GM21576 (cell line): ENCODE measurements at regions not wholly inside any gene's neighbourhood (a gene's known extent, or its start where the extent isn't known, plus 50 kb on each side); places are given as distances from the start of the nearest gene placed in this dataset.
"Not testable (repeated sequence)": the region's sequence is repeated elsewhere in the genome, so short reads cannot be mapped to it uniquely, and the experiment has no call there.

Experiments
- ATAC-seq: cut with Tn5 transposase; IDR thresholded peaks from one replicate; pipeline ENCODE4 v1.9.1; 2021; ENCODE audit warnings: mild to moderate bottlenecking, moderate library complexity; ENCODE audit not compliant: unreplicated experiment

DNA sequence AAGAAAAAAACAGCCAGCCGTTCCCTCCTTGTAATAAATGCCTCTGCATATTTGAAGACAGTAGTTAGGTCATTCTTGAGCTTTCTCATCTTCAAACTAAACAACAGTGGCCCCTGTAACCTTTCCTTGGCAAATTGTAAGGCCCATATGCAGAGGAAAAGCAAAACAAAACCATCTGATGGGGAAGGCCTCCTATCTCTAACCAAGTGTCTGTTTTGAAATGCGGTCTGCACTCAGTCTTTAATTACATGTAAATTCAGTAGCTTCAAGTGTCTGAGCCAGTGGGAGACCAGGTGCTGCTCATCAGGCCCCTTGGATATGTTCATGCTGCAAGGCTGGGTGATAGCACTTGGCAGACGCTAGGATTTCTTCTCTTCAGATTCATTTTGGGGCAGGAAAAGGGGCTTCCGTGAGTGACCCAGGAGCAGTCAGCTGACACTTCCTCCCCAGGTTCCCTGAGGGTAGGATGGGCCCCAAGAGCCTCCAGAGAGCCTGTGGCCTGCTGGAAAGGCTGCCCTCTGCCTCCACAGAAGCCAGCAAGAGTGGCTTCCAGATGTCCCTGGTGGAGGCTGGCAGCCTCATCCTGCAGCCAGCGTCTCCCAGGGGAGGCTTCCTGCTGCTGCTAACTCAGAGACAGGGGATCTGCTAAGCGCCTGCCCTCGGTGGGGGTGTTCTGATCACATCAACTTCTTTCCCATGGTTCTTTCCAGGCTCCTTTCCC is 60.2 kb upstream of the PLGLB2 start:
- not testable (repeated sequence) for ATAC-seq

- not testable (repeated sequence) for ATAC-seq
Observed at GRCh38 chr2:87691899-87692592, 55.8 kb upstream of the PLGLB2 start.

GRCh38 chr2:87692914-87693313 is 55.0 kb upstream of the PLGLB2 start:
- ATAC-seq, result not testable (repeated sequence)

- not testable (repeated sequence) for ATAC-seq
Observed at GRCh38 chr2:87693882-87694281, 54.0 kb upstream of the PLGLB2 start.

DNA sequence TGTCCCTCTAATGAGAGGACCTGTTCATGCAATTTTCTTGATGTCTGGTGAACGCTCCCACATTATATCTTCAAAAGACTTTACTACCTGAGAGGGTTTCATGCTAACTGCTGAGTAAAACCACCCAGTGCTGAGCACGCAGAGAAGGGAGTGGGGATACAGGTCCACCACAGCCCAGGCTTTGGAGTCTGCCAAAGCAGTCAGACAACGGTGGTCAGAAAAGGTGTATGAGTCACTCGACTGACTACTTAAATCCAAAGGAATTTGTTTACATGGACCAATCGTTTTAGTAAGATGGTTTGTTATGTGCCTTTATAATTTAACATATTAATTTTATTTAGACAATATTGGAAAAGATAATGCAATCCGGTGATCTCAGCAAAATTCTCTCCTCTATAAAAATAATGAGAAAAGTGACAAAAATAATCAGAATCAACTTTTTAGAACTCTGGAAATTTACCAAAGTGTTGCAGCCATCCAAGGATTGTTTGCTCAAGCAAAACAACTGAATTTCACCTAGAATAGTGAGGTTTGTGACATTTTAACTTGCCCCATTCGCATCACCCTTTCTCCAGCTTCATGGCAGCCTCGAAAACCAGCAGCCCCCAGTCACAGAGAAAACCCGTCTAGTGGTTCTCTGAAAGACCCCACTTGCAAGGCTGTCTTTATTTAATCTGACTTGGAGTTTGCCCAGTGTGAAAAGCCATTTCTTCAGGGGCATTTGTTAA is 52.1 kb upstream of the PLGLB2 start:
- ATAC-seq, result not testable (repeated sequence)
